Neural cell (in vitro differentiated cells): ENCODE measurements at regions not wholly inside any gene's neighbourhood (a gene's known extent, or its start where the extent isn't known, plus 50 kb on each side); places are given as distances from the start of the nearest gene placed in this dataset.

Source experiments
- H2AFZ ChIP-seq: fragments of 200-600, 300-800 bp; sonication (generic), shearing (Covaris generic); 2 replicates; pipeline ENCODE4 v1.6.0; 2014; ENCODE audit warnings: low read depth, mild to moderate bottlenecking, antibody characterized with exemption, low read length, moderate library complexity
- H3F3A ChIP-seq: fragments of 200-600 bp; shearing (Covaris generic); 2 replicates; pipeline ENCODE4 v1.6.1; 2016; ENCODE audit warnings: mild to moderate bottlenecking, moderate library complexity, mixed read lengths, antibody characterized with exemption, low read length; ENCODE audit not compliant: insufficient read depth, poor library complexity, severe bottlenecking
- H3K27ac ChIP-seq: fragments of 200-600, 300-800 bp; sonication (generic), shearing (Covaris generic); 2 replicates; pipeline ENCODE4 v1.5.1; 2014; ENCODE audit warnings: mild to moderate bottlenecking, low read length, moderate library complexity
- H3K27me3 ChIP-seq: fragments of 300-800, 200-600 bp; sonication (generic), shearing (Covaris generic); 2 replicates; pipeline ENCODE4 v1.6.0; 2014; ENCODE audit warnings: mild to moderate bottlenecking, low read depth, low read length, moderate library complexity; ENCODE audit not compliant: insufficient read depth
- H3K36me3 ChIP-seq: fragments of 300-800, 200-600 bp; sonication (generic), shearing (Covaris generic); 2 replicates; pipeline ENCODE4 v1.5.1; 2014; ENCODE audit warnings: mild to moderate bottlenecking, antibody characterized with exemption, low read length, moderate library complexity; ENCODE audit not compliant: insufficient read depth
- H3K4me2 ChIP-seq: fragments of 300-800, 200-600 bp; sonication (generic), shearing (Covaris generic); 2 replicates; pipeline ENCODE4 v1.6.0; 2014; ENCODE audit warnings: mild to moderate bottlenecking, low read length
- H3K4me3 ChIP-seq: fragments of 300-800, 200-600 bp; sonication (generic), shearing (Covaris generic); 2 replicates; pipeline ENCODE4 v1.5.1; 2014; ENCODE audit warnings: mild to moderate bottlenecking, low read length, moderate library complexity
- H3K79me2 ChIP-seq: fragments of 200-600 bp; shearing (Covaris generic); replicated peaks from 2 replicates; pipeline ENCODE4 v1.6.0; 2014; ENCODE audit warnings: mild to moderate bottlenecking, low read length, moderate library complexity; ENCODE audit not compliant: insufficient read depth
- H3K9ac ChIP-seq: fragments of 300-800, 200-600 bp; sonication (generic), shearing (Covaris generic); 2 replicates; pipeline ENCODE4 v1.6.1; 2016; ENCODE audit warnings: mild to moderate bottlenecking, low read length, mixed read lengths
- H3K9me2 ChIP-seq: fragments of 200-600 bp; shearing (Covaris generic); 2 replicates; pipeline ENCODE4 v1.6.1; 2016; ENCODE audit warnings: mild to moderate bottlenecking, low read length, mixed read lengths; ENCODE audit not compliant: insufficient read depth
- H3K9me3 ChIP-seq: fragments of 200-600, 300-800 bp; sonication (generic), shearing (Covaris generic); 2 replicates; pipeline ENCODE4 v1.6.1; 2016; ENCODE audit warnings: mild to moderate bottlenecking, mixed run types, low read length, moderate library complexity, mixed read lengths
- H4K20me1 ChIP-seq: fragments of 200-600 bp; shearing (Covaris generic); 2 replicates; pipeline ENCODE4 v1.6.1; 2016; ENCODE audit warnings: mild to moderate bottlenecking, mixed run types; ENCODE audit not compliant: insufficient read depth
- CTCF ChIP-seq: fragments of 450-650 bp; IDR thresholded peaks from 2 replicates; pipeline ENCODE4 v1.5.1; 2014; ENCODE audit warnings: antibody characterized with exemption, mild to moderate bottlenecking, moderate library complexity; ENCODE audit not compliant: poor library complexity, severe bottlenecking
- EP300 ChIP-seq: fragments of 450-650 bp; conservative IDR thresholded peaks from 2 replicates; pipeline ENCODE4 v1.6.1; 2014; ENCODE audit warnings: antibody characterized with exemption, mild to moderate bottlenecking, moderate library complexity; ENCODE audit not compliant: poor library complexity, severe bottlenecking
- EZH2 ChIP-seq: fragments of 200-600, 300-800 bp; shearing (Covaris generic), sonication (generic); IDR thresholded peaks from 2 replicates; pipeline ENCODE4 v1.6.1; 2014; ENCODE audit warnings: antibody characterized with exemption, low read length, borderline replicate concordance, mild to moderate bottlenecking; ENCODE audit not compliant: insufficient read depth, poor library complexity, severe bottlenecking
- MXI1 ChIP-seq: fragments of 450-650 bp; conservative IDR thresholded peaks from 2 replicates; pipeline ENCODE4 v1.6.1; 2014; ENCODE audit warnings: antibody characterized with exemption, mild to moderate bottlenecking; ENCODE audit not compliant: poor library complexity, severe bottlenecking
- POLR2AphosphoS5 ChIP-seq: IDR thresholded peaks from 2 replicates; pipeline ENCODE4 v1.6.1; 2012
- RAD21 ChIP-seq: fragments of 450-650 bp; conservative IDR thresholded peaks from 2 replicates; pipeline ENCODE4 v1.6.1; 2014; ENCODE audit warnings: antibody characterized with exemption, mild to moderate bottlenecking, moderate library complexity
- SMC3 ChIP-seq: fragments of 450-650 bp; conservative IDR thresholded peaks from 2 replicates; pipeline ENCODE4 v1.6.1; 2014; ENCODE audit warnings: antibody characterized with exemption, mild to moderate bottlenecking, moderate library complexity; ENCODE audit not compliant: poor library complexity
- TAF1 ChIP-seq: IDR thresholded peaks from 2 replicates; pipeline ENCODE4 v1.6.1; 2012; ENCODE audit warnings: low read depth
- TF ChIP-seq, protein P1 (sequence below): IDR thresholded peaks from 2 replicates; pipeline ENCODE4 v1.6.1; 2012; ENCODE audit warnings: borderline replicate concordance

- no peaks in the 10 kb centered on the region for H3K36me3 ChIP-seq
- TF ChIP-seq SMC3 (no peak), EZH2 (no peak), POLR2AphosphoS5 (no peak), TAF1 (no peak), MXI1 (no peak), EP300 (no peak), CTCF (no peak), RAD21 (no peak)
- TF ChIP-seq, protein P1, sequence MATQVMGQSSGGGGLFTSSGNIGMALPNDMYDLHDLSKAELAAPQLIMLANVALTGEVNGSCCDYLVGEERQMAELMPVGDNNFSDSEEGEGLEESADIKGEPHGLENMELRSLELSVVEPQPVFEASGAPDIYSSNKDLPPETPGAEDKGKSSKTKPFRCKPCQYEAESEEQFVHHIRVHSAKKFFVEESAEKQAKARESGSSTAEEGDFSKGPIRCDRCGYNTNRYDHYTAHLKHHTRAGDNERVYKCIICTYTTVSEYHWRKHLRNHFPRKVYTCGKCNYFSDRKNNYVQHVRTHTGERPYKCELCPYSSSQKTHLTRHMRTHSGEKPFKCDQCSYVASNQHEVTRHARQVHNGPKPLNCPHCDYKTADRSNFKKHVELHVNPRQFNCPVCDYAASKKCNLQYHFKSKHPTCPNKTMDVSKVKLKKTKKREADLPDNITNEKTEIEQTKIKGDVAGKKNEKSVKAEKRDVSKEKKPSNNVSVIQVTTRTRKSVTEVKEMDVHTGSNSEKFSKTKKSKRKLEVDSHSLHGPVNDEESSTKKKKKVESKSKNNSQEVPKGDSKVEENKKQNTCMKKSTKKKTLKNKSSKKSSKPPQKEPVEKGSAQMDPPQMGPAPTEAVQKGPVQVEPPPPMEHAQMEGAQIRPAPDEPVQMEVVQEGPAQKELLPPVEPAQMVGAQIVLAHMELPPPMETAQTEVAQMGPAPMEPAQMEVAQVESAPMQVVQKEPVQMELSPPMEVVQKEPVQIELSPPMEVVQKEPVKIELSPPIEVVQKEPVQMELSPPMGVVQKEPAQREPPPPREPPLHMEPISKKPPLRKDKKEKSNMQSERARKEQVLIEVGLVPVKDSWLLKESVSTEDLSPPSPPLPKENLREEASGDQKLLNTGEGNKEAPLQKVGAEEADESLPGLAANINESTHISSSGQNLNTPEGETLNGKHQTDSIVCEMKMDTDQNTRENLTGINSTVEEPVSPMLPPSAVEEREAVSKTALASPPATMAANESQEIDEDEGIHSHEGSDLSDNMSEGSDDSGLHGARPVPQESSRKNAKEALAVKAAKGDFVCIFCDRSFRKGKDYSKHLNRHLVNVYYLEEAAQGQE = no peak
- H3K4me2 ChIP-seq = no peak overlapping the region
- no peaks in the 10 kb centered on the region for H3F3A ChIP-seq
- no peaks in the 10 kb centered on the region for H3K9me3 ChIP-seq
- H3K4me3 ChIP-seq = no peak overlapping the region
- no peaks in the 10 kb centered on the region for H3K9me2 ChIP-seq
- no peak overlapping the region for H2AFZ ChIP-seq
- H3K27me3 ChIP-seq = no peaks in the 10 kb centered on the region
- no peak overlapping the region for H3K27ac ChIP-seq
- H4K20me1 ChIP-seq = no peaks in the 10 kb centered on the region
- H3K9ac ChIP-seq = no peak overlapping the region
- no peaks in the 10 kb centered on the region for H3K79me2 ChIP-seq
Observed at GRCh38 chr2:117342415-117342814, 472.1 kb upstream of the DDX18 start.

GRCh38 chr2:117349687-117350086 is 464.8 kb upstream of the DDX18 start:
- H3K79me2 ChIP-seq = no peaks in the 10 kb centered on the region
- H3F3A ChIP-seq = no peaks in the 10 kb centered on the region
- no peaks in the 10 kb centered on the region for H4K20me1 ChIP-seq
- H3K27ac ChIP-seq = no peak overlapping the region
- TF ChIP-seq TAF1 = no peak
- no peak for TF ChIP-seq POLR2AphosphoS5
- TF ChIP-seq CTCF = no peak
- TF ChIP-seq, protein P1 = no peak
- TF ChIP-seq EP300 = no peak
- TF ChIP-seq EZH2 = no peak
- TF ChIP-seq SMC3 = no peak
- no peak for TF ChIP-seq RAD21
- TF ChIP-seq MXI1 = no peak
- H3K9me2 ChIP-seq = no peaks in the 10 kb centered on the region
- no peak overlapping the region for H2AFZ ChIP-seq
- no peaks in the 10 kb centered on the region for H3K9me3 ChIP-seq
- no peaks in the 10 kb centered on the region for H3K36me3 ChIP-seq
- no peak overlapping the region for H3K4me2 ChIP-seq
- H3K9ac ChIP-seq = no peak overlapping the region
- no peaks in the 10 kb centered on the region for H3K27me3 ChIP-seq
- H3K4me3 ChIP-seq = no peak overlapping the region
